LNCAP (cell line): ENCODE measurements at regions not wholly inside any gene's neighbourhood (a gene's known extent, or its start where the extent isn't known, plus 50 kb on each side); places are given as distances from the start of the nearest gene placed in this dataset.
A peak's percentile ranks its signal among the peaks of the same experiment; 100 is the strongest.

Experiments
- CTCF ChIP-seq: fragments of 450-650 bp; IDR thresholded peaks from 2 replicates; pipeline ENCODE4 v1.5.1; 2017; ENCODE audit warnings: mild to moderate bottlenecking

- TF ChIP-seq CTCF, result no peak
Observed at GRCh38 chr13:90355162-90355751, 992.2 kb upstream of the MIR17HG start.

GRCh38 chr13:90360785-90361184 lies 986.7 kb upstream of the MIR17HG start:
- TF ChIP-seq CTCF, result no peak

- TF ChIP-seq CTCF, result no peak
Observed at GRCh38 chr13:90362707-90363106, 984.8 kb upstream of the MIR17HG start.

GRCh38 chr13:90365130-90365529 lies 982.4 kb upstream of the MIR17HG start:
- TF ChIP-seq CTCF, result peak; percentile 60

GRCh38 chr13:90374168-90374567 lies 973.3 kb upstream of the MIR17HG start:
- no peak for TF ChIP-seq CTCF

GRCh38 chr13:90375851-90376250 lies 971.6 kb upstream of the MIR17HG start:
- TF ChIP-seq CTCF, result no peak

GRCh38 chr13:90382425-90382824 lies 965.1 kb upstream of the MIR17HG start:
- no peak for TF ChIP-seq CTCF
